ENCODE measurements at regions not wholly inside any gene's neighbourhood (a gene's known extent, or its start where the extent isn't known, plus 50 kb on each side); places are given as distances from the start of the nearest gene placed in this dataset.

- DNase-seq (ENCODE audit: low read depth): no peak
- H3K4me3 ChIP-seq (ENCODE audit: low read depth, low read length): no peak overlapping the region
- no peak for TF ChIP-seq CTCF (IDR thresholded peaks at IDR 0.05; ENCODE audit: low read depth, low read length, missing control alignments)
These were observed 78.0 kb upstream of the IFNG-AS1 start for GRCh38 chr12:67911275-67911600.

DNA sequence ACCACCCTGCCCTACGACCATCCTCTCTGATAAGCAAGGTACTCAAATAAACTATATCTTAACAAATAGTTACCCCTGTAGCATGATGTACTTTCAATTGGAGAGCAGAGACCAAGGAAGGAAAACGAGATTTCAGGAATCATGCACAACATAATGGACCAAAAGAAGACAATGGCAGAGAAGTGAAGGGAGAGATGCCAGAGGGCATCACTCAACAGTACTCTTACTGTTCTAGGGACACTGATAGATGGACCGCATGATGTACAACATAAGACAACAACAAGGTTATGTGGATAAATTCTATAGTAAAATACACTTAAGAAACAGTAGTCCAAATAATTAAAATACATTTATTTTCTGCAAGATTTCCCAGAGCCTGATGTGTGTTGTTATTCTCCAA, 77.5 kb upstream of the IFNG-AS1 start:
- no peak for TF ChIP-seq CTCF (IDR thresholded peaks at IDR 0.05; ENCODE audit: low read depth, low read length, missing control alignments)
- DNase-seq (ENCODE audit: low read depth): no peak
- no peak overlapping the region for H3K4me3 ChIP-seq (ENCODE audit: low read depth, low read length)

DNA sequence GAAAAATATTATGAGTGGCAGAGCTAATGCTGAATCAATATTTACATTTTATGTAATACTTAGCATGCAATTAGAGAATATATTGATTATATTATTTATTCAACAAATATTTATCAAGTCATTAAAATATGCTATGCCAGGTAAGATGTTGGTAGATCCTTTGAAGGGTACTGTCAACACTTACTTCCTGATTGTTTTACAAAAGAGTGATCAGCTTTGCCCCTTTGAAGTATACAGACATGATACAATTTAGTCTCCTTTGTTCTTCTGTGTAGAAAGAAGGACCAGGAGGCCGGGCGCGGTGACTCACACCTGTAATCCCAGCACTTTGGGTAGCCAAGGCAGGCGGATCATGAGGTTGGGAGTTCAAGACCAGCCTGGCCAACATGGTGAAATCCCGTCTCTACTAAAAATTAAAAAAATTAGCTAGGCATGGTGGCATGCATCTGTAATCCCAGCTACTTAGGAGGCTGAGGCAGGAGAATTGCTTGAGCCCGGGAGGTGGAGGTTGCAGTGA, 73.9 kb upstream of the IFNG-AS1 start:
- no peak for DNase-seq (ENCODE audit: low read depth)
- TF ChIP-seq CTCF (IDR thresholded peaks at IDR 0.05; ENCODE audit: low read depth, low read length, missing control alignments): no peak
- H3K4me3 ChIP-seq (ENCODE audit: low read depth, low read length): no peak overlapping the region

- no peak overlapping the region for H3K4me3 ChIP-seq (ENCODE audit: low read depth, low read length)
- TF ChIP-seq CTCF (IDR thresholded peaks at IDR 0.05; ENCODE audit: low read depth, low read length, missing control alignments): no peak
- DNase-seq (ENCODE audit: low read depth): no peak
These were observed 72.8 kb upstream of the IFNG-AS1 start for GRCh38 chr12:67916266-67916970.

DNA sequence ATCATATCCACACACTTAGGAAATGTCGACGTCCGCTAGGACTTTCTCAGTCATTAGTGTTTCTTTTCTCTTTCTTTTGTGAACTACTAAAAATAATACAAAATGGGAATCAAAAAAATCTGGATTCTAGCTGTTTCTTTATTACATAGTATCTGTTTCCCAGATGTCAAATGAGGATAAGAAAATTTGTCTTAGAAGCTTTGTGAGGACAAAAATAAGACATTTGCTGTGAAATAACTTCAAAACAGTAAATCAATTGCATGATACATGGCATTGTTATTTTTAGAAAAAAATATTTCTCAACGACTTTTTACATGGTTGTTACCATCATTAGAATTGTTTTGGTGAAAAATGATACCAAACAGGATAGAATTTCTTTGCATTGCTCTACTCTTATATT, 71.4 kb upstream of the IFNG-AS1 start:
- H3K4me3 ChIP-seq (ENCODE audit: low read depth, low read length): no peak overlapping the region
- DNase-seq (ENCODE audit: low read depth): no peak
- no peak for TF ChIP-seq CTCF (IDR thresholded peaks at IDR 0.05; ENCODE audit: low read depth, low read length, missing control alignments)

DNA sequence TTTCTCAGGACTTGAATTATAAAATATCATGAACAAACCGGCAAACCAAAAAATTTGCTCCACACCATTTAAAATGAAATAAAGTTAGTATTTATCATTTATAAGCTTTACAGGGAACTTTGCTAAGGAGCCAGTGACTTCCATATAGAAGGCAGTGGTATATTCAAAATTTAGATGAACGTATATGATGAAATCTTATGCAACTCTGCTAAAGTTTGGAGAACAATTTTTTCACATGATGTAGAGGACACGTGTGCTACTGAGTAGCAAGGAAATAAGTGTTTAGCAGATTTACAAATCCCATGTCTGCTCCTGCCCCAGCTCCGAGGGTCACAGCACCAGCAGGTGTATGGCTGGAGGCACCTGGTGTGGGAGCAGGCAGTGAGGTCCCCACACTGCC, 70.8 kb upstream of the IFNG-AS1 start:
- no peak for DNase-seq (ENCODE audit: low read depth)
- TF ChIP-seq CTCF (IDR thresholded peaks at IDR 0.05; ENCODE audit: low read depth, low read length, missing control alignments): no peak
- H3K4me3 ChIP-seq (ENCODE audit: low read depth, low read length): no peak overlapping the region

DNA sequence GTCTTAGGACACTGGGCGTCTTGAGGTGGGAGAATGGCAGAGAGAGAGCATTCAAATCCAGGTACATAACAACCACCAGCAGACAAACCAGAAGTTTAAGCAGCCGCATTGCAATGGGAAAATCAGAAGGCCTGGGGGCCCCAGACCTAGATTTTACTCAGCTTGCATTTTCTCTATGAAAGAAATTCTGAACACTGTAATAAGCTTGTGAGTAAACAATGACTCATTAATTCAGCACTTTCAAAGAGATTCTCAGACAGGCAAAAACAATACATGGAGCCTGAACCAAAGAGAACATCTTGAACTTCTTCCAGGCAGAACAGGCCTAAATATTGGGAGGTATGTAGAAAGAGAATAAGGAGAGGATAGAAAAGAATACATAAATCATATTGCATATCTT, 69.8 kb upstream of the IFNG-AS1 start:
- DNase-seq (ENCODE audit: low read depth): no peak

More for the DNA sequence above, 69.8 kb upstream of the IFNG-AS1 start:
- TF ChIP-seq CTCF (IDR thresholded peaks at IDR 0.05; ENCODE audit: low read depth, low read length, missing control alignments): no peak
- H3K4me3 ChIP-seq (ENCODE audit: low read depth, low read length): no peak overlapping the region

All from GM12864 (cell line).